Peyer's patch (tissue), 4 donors: ENCODE measurements at regions not wholly inside any gene's neighbourhood (a gene's known extent, or its start where the extent isn't known, plus 50 kb on each side); places are given as distances from the start of the nearest gene placed in this dataset.

Experiments
- DNase-seq, 3 donors: peaks; one replicate each; pipeline ENCODE4 v3.0.0-alpha.2; 2017 to 2019
- H3K27ac ChIP-seq, 4 donors: fragments of 200-600 bp; sonication (generic); one replicate each; pipeline ENCODE4 v1.5.1; 2016 to 2019
- H3K27me3 ChIP-seq, 2 donors: fragments of 200-600 bp; sonication (generic); one replicate each; pipeline ENCODE4 v1.5.1; 2019
- H3K36me3 ChIP-seq, 3 donors: fragments of 200-600 bp; sonication (generic); one replicate each; pipeline ENCODE4 v1.5.1; 2016 to 2019
- H3K4me1 ChIP-seq, 4 donors: fragments of 200-600 bp; sonication (generic); one replicate each; pipeline ENCODE4 v1.5.1; 2016 to 2019
- H3K4me3 ChIP-seq, 4 donors: fragments of 200-600 bp; sonication (generic); 1 replicate in 3 of 4; 2 replicates in 1 of 4; pipeline ENCODE4 v1.5.1; 2016 to 2019; ENCODE audit warnings: mild to moderate bottlenecking in 1 of 4
- H3K9me3 ChIP-seq, 4 donors: fragments of 200-600 bp; sonication (generic); one replicate each; pipeline ENCODE4 v1.5.1; 2016 to 2019; ENCODE audit warnings: mild to moderate bottlenecking in 1 of 4
- POLR2A ChIP-seq, 2 donors: fragments of 450-650 bp; IDR thresholded peaks; one replicate each; pipeline ENCODE4 v1.5.1; 2017; ENCODE audit warnings: antibody characterized with exemption in 2 of 2, mild to moderate bottlenecking in 2 of 2, moderate library complexity in 2 of 2
- TF ChIP-seq, protein P1 (sequence below), 6 experiments: fragments of 450-650 bp in 4 of 6; fragments of 200-600 bp in 2 of 6; sonication (generic) in 1 of 6; IDR thresholded peaks; one replicate each; pipeline ENCODE4 v1.5.1; 2017 to 2019; ENCODE audit warnings: antibody characterized with exemption in 6 of 6, mild to moderate bottlenecking in 3 of 6, moderate library complexity in 1 of 6

DNA sequence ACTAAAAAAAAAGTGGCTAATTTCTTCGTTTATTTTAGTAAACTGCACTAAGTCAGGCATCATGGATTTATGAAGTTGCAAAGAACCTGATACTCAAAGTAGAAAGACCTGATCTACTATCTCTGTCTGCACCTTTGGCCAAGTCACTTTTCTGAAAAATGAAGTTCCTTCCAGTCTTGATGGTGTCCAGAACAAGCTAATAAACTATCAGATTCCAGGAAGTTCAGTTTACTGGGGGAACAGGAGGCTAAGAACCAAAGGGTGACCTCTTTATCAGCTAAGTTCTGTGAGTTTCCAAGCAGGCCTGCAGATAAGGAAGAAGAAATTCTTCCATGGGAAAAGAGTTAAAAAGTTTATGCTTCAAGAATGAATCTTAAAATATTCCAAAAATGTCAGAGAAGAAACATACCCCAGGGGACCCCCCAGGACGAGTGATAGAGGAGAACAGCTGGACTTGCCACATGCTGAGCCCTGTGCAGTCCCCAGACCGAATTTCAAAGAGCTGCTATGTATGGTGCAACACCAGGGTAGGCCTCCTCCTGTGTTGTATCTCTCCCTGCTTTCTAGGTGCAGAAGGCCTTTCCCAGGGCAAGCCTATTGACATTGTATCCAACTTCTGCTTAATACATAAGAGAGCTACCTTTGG lies 72.8 kb upstream of the FGGY start:
- Histone ChIP-seq H3K4me1 (no peaks in the 10 kb centered on the region), H3K27me3 (no peaks in the 10 kb centered on the region), H3K36me3 (no peaks in the 10 kb centered on the region), H3K4me3 (no peak overlapping the region), H3K9me3 (no peaks in the 10 kb centered on the region), H3K27ac (no peak overlapping the region)
- DNase-seq = no peak
- TF ChIP-seq, protein P1, sequence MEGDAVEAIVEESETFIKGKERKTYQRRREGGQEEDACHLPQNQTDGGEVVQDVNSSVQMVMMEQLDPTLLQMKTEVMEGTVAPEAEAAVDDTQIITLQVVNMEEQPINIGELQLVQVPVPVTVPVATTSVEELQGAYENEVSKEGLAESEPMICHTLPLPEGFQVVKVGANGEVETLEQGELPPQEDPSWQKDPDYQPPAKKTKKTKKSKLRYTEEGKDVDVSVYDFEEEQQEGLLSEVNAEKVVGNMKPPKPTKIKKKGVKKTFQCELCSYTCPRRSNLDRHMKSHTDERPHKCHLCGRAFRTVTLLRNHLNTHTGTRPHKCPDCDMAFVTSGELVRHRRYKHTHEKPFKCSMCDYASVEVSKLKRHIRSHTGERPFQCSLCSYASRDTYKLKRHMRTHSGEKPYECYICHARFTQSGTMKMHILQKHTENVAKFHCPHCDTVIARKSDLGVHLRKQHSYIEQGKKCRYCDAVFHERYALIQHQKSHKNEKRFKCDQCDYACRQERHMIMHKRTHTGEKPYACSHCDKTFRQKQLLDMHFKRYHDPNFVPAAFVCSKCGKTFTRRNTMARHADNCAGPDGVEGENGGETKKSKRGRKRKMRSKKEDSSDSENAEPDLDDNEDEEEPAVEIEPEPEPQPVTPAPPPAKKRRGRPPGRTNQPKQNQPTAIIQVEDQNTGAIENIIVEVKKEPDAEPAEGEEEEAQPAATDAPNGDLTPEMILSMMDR (IDR thresholded peaks at IDR 0.05) = no peak
- TF ChIP-seq POLR2A (IDR thresholded peaks at IDR 0.05) = no peak

DNA sequence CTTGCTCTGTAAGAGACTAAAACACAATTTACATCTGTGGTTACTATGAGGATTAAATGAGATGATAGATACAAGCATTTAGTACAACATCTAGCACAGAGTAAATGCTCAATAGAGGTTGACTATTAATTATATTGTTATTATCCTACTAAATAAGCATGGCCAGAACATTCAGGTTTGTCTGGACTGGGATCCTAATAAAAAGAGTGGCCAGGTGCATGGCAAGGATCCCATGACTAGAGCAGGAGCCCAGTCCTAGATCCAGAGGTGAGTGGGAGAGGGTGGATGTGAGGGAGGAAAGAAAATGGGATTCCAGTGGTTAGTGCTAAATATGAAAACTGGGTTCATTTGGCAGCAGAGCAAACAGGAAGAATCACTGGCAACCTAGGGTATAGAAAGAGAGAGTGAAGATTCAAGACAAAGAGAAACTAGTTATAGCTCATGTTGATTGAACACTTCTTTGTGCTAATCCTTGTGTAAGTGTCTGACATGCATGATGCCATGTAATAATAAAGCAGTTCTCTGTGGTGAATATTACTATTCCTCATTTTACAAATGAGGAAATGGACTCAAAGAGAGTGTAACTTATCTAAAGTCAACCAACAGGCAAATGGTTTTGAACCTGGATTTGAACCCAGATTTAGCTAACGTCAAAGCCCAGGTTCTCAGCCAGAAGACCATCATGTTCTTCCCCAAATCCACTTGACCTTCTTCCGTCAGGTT lies 71.1 kb upstream of the FGGY start:
- H3K27me3 ChIP-seq = no peaks in the 10 kb centered on the region
- no peak for DNase-seq
- no peak overlapping the region for H3K4me3 ChIP-seq
- H3K9me3 ChIP-seq = no peaks in the 10 kb centered on the region
- no peak for TF ChIP-seq POLR2A (IDR thresholded peaks at IDR 0.05)
- TF ChIP-seq, protein P1 (IDR thresholded peaks at IDR 0.05) = no peak
- H3K27ac ChIP-seq = no peak overlapping the region
- no peaks in the 10 kb centered on the region for H3K4me1 ChIP-seq
- no peaks in the 10 kb centered on the region for H3K36me3 ChIP-seq

DNA sequence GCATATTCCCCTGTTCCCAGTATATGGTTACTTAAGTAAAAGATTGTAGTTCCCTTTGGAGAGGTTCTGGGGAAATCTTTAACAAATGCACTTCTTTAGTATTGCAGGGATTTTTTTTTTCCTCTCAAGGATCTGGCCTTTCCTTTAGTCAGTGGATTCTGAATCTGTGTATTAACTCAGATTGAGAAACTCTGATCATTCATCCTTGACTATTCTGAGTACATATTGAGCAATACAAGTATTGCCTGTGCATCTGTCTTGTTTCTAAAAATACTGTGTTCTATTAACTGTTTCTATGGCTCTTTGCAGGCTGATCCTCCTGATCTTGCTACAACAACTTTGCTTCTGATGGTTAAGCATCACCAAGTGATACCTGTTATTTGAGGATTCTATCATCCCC lies 67.8 kb upstream of the FGGY start:
- no peak overlapping the region for H3K27ac ChIP-seq
- H3K36me3 ChIP-seq = no peaks in the 10 kb centered on the region
- H3K4me1 ChIP-seq = no peaks in the 10 kb centered on the region
- no peak overlapping the region for H3K4me3 ChIP-seq
- no peak for DNase-seq
- no peaks in the 10 kb centered on the region for H3K9me3 ChIP-seq
- H3K27me3 ChIP-seq = no peaks in the 10 kb centered on the region
- no peak for TF ChIP-seq POLR2A (IDR thresholded peaks at IDR 0.05)
- TF ChIP-seq, protein P1 (IDR thresholded peaks at IDR 0.05) = no peak

DNA sequence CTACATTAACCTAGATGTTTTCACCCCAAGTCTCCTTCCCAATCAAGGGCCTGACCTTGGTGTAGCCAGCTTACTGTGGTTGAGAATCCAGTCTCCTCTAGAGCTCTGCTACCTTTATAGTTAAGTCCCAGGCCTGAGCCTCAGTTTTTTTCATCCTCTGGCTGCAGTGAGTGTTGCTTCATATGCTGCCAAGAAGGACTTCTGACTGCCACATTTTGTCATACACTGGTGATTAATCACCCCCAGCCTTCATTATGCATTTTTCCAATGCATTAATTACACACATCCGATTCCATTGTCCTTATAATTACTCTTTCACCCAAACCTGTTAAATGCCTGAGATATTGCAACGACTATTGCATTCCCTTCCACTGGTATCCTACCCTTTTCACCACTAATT lies 66.3 kb upstream of the FGGY start:
- no peak overlapping the region for H3K27ac ChIP-seq
- no peaks in the 10 kb centered on the region for H3K9me3 ChIP-seq
- H3K36me3 ChIP-seq = no peaks in the 10 kb centered on the region
- H3K4me1 ChIP-seq = no peaks in the 10 kb centered on the region
- DNase-seq = no peak
- H3K27me3 ChIP-seq = no peaks in the 10 kb centered on the region
- TF ChIP-seq, protein P1 (IDR thresholded peaks at IDR 0.05) = no peak
- no peak for TF ChIP-seq POLR2A (IDR thresholded peaks at IDR 0.05)
- no peak overlapping the region for H3K4me3 ChIP-seq

- Histone ChIP-seq H3K27ac (no peak overlapping the region), H3K27me3 (no peaks in the 10 kb centered on the region), H3K4me3 (no peak overlapping the region), H3K4me1 (no peaks in the 10 kb centered on the region), H3K9me3 (no peaks in the 10 kb centered on the region), H3K36me3 (no peaks in the 10 kb centered on the region)
- DNase-seq = no peak
- TF ChIP-seq, protein P1 (IDR thresholded peaks at IDR 0.05) = no peak
- no peak for TF ChIP-seq POLR2A (IDR thresholded peaks at IDR 0.05)
Measured at GRCh38 chr1:59232216-59232615, 64.7 kb upstream of the FGGY start.
